Panc1 (cell line): ENCODE measurements at regions not wholly inside any gene's neighbourhood (a gene's known extent, or its start where the extent isn't known, plus 50 kb on each side); places are given as distances from the start of the nearest gene placed in this dataset.

Source experiments
- CTCF ChIP-seq: fragments of 450-650 bp; IDR thresholded peaks from 2 replicates; pipeline ENCODE4 v1.5.1; 2017; ENCODE audit warnings: mild to moderate bottlenecking
- POLR2AphosphoS5 ChIP-seq: IDR thresholded peaks from 2 replicates; pipeline ENCODE4 v1.6.1; 2012; ENCODE audit warnings: mild to moderate bottlenecking, low read depth, low read length, moderate library complexity
- REST ChIP-seq, 2 experiments: IDR thresholded peaks; 2 replicates each; pipeline ENCODE4 v1.6.1; 2011 to 2012; ENCODE audit warnings: low read depth in 2 of 2, control low read depth in 1 of 2, low read length in 1 of 2, mild to moderate bottlenecking in 1 of 2, moderate library complexity in 1 of 2; ENCODE audit not compliant: insufficient read depth in 1 of 2
- TCF7L2 ChIP-seq: IDR thresholded peaks from 2 replicates; pipeline ENCODE4 v1.6.1; 2011; ENCODE audit warnings: mild to moderate bottlenecking, low read depth, low read length, inconsistent platforms

GRCh38 chr10:84957427-84957826 lies 629.0 kb downstream of the CCSER2 start:
- TF ChIP-seq CTCF (no peak), POLR2AphosphoS5 (no peak), REST (IDR thresholded peaks at IDR 0.05; ENCODE audit: insufficient read depth in 1 of 2, low read depth in 2 of 2, low read length in 1 of 2) (no peak), TCF7L2 (no peak)
